ENCODE measurements at regions not wholly inside any gene's neighbourhood (a gene's known extent, or its start where the extent isn't known, plus 50 kb on each side); places are given as distances from the start of the nearest gene placed in this dataset.

- Histone ChIP-seq H4K20me1 (ENCODE audit: insufficient read depth, low read length) (no peaks in the 10 kb centered on the region), H4K91ac (ENCODE audit: insufficient read depth, low read depth, low read length) (no peak overlapping the region), H3K23ac (ENCODE audit: low read depth, low read length) (no peak overlapping the region), H3K56ac (ENCODE audit: extremely low read depth, insufficient read depth, low read length) (no peak overlapping the region), H3K9me3 (ENCODE audit: control insufficient read depth, insufficient read depth, low read length) (no peaks in the 10 kb centered on the region), H2AFZ (replicated peaks; ENCODE audit: low read length, poor library complexity) (no peak overlapping the region), H3K4ac (ENCODE audit: low read depth, low read length) (no peak overlapping the region), H2BK5ac (ENCODE audit: low read depth, low read length, poor library complexity, severe bottlenecking) (no peak overlapping the region), H4K8ac (ENCODE audit: low read depth in 2 of 2, low read length in 2 of 2) (no peak overlapping the region), H3K27me3 (ENCODE audit: control insufficient read depth, insufficient read depth, low read length) (no peaks in the 10 kb centered on the region; the same call in 1 of the 2 replicates), H3K36me3 (ENCODE audit: control insufficient read depth, insufficient read depth, low read length) (no peaks in the 10 kb centered on the region), H3K14ac (replicated peaks; ENCODE audit: low read depth, low read length) (no peak overlapping the region), H3K9ac (ENCODE audit: low read depth, low read length) (no peak overlapping the region), H3K27ac (ENCODE audit: insufficient read depth, low read length) (no peak overlapping the region), H2BK15ac (ENCODE audit: low read depth, low read length) (no peak overlapping the region), H2AK9ac (replicated peaks; ENCODE audit: low read depth, low read length, poor library complexity) (no peak overlapping the region), H3K4me2 (ENCODE audit: low read depth, low read length) (no peak overlapping the region), H3K4me3 (ENCODE audit: insufficient read depth, low read depth, low read length) (no peak overlapping the region), H2BK120ac (ENCODE audit: low read depth, low read length) (no peak overlapping the region), H3K79me1 (ENCODE audit: low read depth in 1 of 2, low read length in 2 of 2) (no peaks in the 10 kb centered on the region), H4K5ac (ENCODE audit: low read depth, low read length) (no peak overlapping the region), H3K18ac (ENCODE audit: low read depth, low read length) (no peak overlapping the region), H3K9me1 (ENCODE audit: insufficient read depth, low read length) (no peaks in the 10 kb centered on the region), H3K4me1 (ENCODE audit: control insufficient read depth, insufficient read depth, low read length) (no peaks in the 10 kb centered on the region), H2BK20ac (ENCODE audit: low read depth, low read length) (no peak overlapping the region), H2AK5ac (ENCODE audit: low read depth, low read length) (no peak overlapping the region)
- TF ChIP-seq FOS (IDR thresholded peaks at IDR 0.05; ENCODE audit: low read depth, low read length): no peak
- TF ChIP-seq POLR2A (IDR thresholded peaks at IDR 0.05; ENCODE audit: low read depth, low read length): no peak
- no peak for TF ChIP-seq USF2 (IDR thresholded peaks at IDR 0.05; ENCODE audit: low read depth, low read length)
- TF ChIP-seq MAZ (IDR thresholded peaks at IDR 0.05; ENCODE audit: borderline replicate concordance, low read depth, low read length): no peak
- TF ChIP-seq RFX5 (IDR thresholded peaks at IDR 0.05; ENCODE audit: low read depth, low read length): no peak
- TF ChIP-seq RAD21 (IDR thresholded peaks at IDR 0.05; ENCODE audit: low read length): no peak
- no peak for TF ChIP-seq BHLHE40 (IDR thresholded peaks at IDR 0.05; ENCODE audit: low read depth, low read length)
- no peak for TF ChIP-seq NFE2L2 (IDR thresholded peaks at IDR 0.05; ENCODE audit: low read depth, low read length)
- no peak for TF ChIP-seq CHD1 (IDR thresholded peaks at IDR 0.05; ENCODE audit: low read depth, low read length)
- no peak for TF ChIP-seq SMC3 (IDR thresholded peaks at IDR 0.05; ENCODE audit: low read depth, low read length)
- TF ChIP-seq RCOR1 (IDR thresholded peaks at IDR 0.05; ENCODE audit: insufficient replicate concordance, low read length): no peak
- no peak for TF ChIP-seq MXI1 (IDR thresholded peaks at IDR 0.05; ENCODE audit: borderline replicate concordance, low read depth, low read length)
- TF ChIP-seq MAFK (IDR thresholded peaks at IDR 0.05; ENCODE audit: low read depth, low read length): no peak
- in situ Hi-C loops (cut with MboI; ENCODE audit: low sequenced_read_pairs): no loop called here
- POLR2A ChIA-PET (ENCODE audit: unreplicated experiment): no interaction called here
- no TSS peak for BruUV-seq (replicated peaks)
- WGBS, 2 experiments (ENCODE audit: extremely low coverage in 2 of 2, insufficient read length in 1 of 2): 20% methylated on average over 2 of the region's 6 CpGs; no CpG with 5 or more reads in 1 of the 2 experiments
- no peak for DNase-seq
- dilution Hi-C loops (cut with HindIII; ENCODE audit: low sequenced_read_pairs, unreplicated experiment): no loop called here
- intact Hi-C loops (cut with micrococcal nuclease): no loop called here
- ATAC-seq (ENCODE audit: low read depth): no peak
- CTCF ChIA-PET: no interaction called here
These were observed 190.5 kb upstream of the CSF3R start for GRCh38 chr1:36673202-36673601.

All from IMR-90 (cell line).